Liver (tissue), 8 donors: ENCODE measurements at regions not wholly inside any gene's neighbourhood (a gene's known extent, or its start where the extent isn't known, plus 50 kb on each side); places are given as distances from the start of the nearest gene placed in this dataset.

Experiments used
- DNase-seq: peaks from one replicate; pipeline ENCODE4 v3.0.0-alpha.2; 2017; ENCODE audit warnings: low spot score
- H3K27ac ChIP-seq, 2 donors: one replicate each; pipeline ENCODE4 v1.7.0; 2013; ENCODE audit warnings: inconsistent platforms in 2 of 2, low read length in 2 of 2, control low read depth in 1 of 2, low read depth in 1 of 2, mild to moderate bottlenecking in 1 of 2
- H3K27me3 ChIP-seq, 4 donors: one replicate each; pipeline versions ENCODE4 v1.6.1 to v1.7.0; 2013; ENCODE audit warnings: low read length in 3 of 4, inconsistent platforms in 1 of 4, mild to moderate bottlenecking in 1 of 4, moderate library complexity in 1 of 4; ENCODE audit not compliant: control insufficient read depth in 4 of 4, insufficient read depth in 4 of 4
- H3K36me3 ChIP-seq, 4 donors: one replicate each; pipeline versions ENCODE4 v1.6.1 to v1.7.0; 2013; ENCODE audit warnings: low read length in 3 of 4, mild to moderate bottlenecking in 3 of 4, low read depth in 1 of 4, moderate library complexity in 1 of 4; ENCODE audit not compliant: control insufficient read depth in 4 of 4, insufficient read depth in 3 of 4
- H3K4me1 ChIP-seq, 4 donors: one replicate each; pipeline versions ENCODE4 v1.6.1 to v1.7.0; 2013; ENCODE audit warnings: low read length in 3 of 4, mild to moderate bottlenecking in 3 of 4, moderate library complexity in 1 of 4; ENCODE audit not compliant: control insufficient read depth in 4 of 4, insufficient read depth in 4 of 4
- H3K4me3 ChIP-seq, 3 donors: one replicate each; pipeline versions ENCODE4 v1.6.1 to v1.7.0; 2013; ENCODE audit warnings: low read length in 3 of 3, control low read depth in 1 of 3, low read depth in 1 of 3, mild to moderate bottlenecking in 1 of 3
- H3K9ac ChIP-seq, 2 donors: one replicate each; pipeline ENCODE4 v1.7.0; 2013; ENCODE audit warnings: low read length in 2 of 2, mild to moderate bottlenecking in 2 of 2, moderate library complexity in 2 of 2, control low read depth in 1 of 2, low read depth in 1 of 2
- H3K9me3 ChIP-seq, 4 donors: one replicate each; pipeline versions ENCODE4 v1.6.1 to v1.7.0; 2013; ENCODE audit warnings: low read length in 3 of 4; ENCODE audit not compliant: control insufficient read depth in 4 of 4
- EGR1 ChIP-seq, 2 donors: IDR thresholded peaks; 2 replicates each; pipeline ENCODE4 v1.6.1; 2016 to 2018; ENCODE audit warnings: antibody characterized with exemption in 2 of 2, low read depth in 2 of 2
- FOXA1 ChIP-seq: IDR thresholded peaks from 2 replicates; pipeline ENCODE4 v1.6.1; 2016; ENCODE audit warnings: antibody characterized with exemption
- FOXA2 ChIP-seq: IDR thresholded peaks from 2 replicates; pipeline ENCODE4 v1.6.1; 2016; ENCODE audit warnings: antibody characterized with exemption
- GABPA ChIP-seq, 2 donors: IDR thresholded peaks in 1 of 2; conservative IDR thresholded peaks in 1 of 2; 2 replicates each; pipeline ENCODE4 v1.6.1; 2016; ENCODE audit warnings: antibody characterized with exemption in 2 of 2, mild to moderate bottlenecking in 1 of 2, moderate library complexity in 1 of 2
- HNF4A ChIP-seq, 2 donors: conservative IDR thresholded peaks; 2 replicates each; pipeline ENCODE4 v1.6.1; 2016; ENCODE audit warnings: antibody characterized with exemption in 2 of 2, mild to moderate bottlenecking in 2 of 2
- HNF4G ChIP-seq: IDR thresholded peaks from 2 replicates; pipeline ENCODE4 v1.6.1; 2016; ENCODE audit warnings: antibody characterized with exemption
- JUND ChIP-seq, 2 donors: IDR thresholded peaks; 2 replicates each; pipeline ENCODE4 v1.6.1; 2016; ENCODE audit warnings: antibody characterized with exemption in 2 of 2
- NR2F2 ChIP-seq: IDR thresholded peaks from 2 replicates; pipeline ENCODE4 v1.6.1; 2016; ENCODE audit warnings: antibody characterized with exemption
- RAD21 ChIP-seq, 2 donors: IDR thresholded peaks; 2 replicates each; pipeline ENCODE4 v1.6.1; 2016; ENCODE audit warnings: antibody characterized with exemption in 2 of 2, mild to moderate bottlenecking in 2 of 2
- RXRA ChIP-seq, 2 donors: IDR thresholded peaks; 2 replicates each; pipeline ENCODE4 v1.6.1; 2017 to 2018; ENCODE audit warnings: antibody characterized with exemption in 2 of 2, mild to moderate bottlenecking in 1 of 2
- SP1 ChIP-seq: IDR thresholded peaks from 2 replicates; pipeline ENCODE4 v1.6.1; 2018; ENCODE audit warnings: antibody characterized with exemption, mild to moderate bottlenecking
- TAF1 ChIP-seq: conservative IDR thresholded peaks from 2 replicates; pipeline ENCODE4 v1.6.1; 2016; ENCODE audit warnings: antibody characterized with exemption, mild to moderate bottlenecking
- YY1 ChIP-seq: IDR thresholded peaks from 2 replicates; pipeline ENCODE4 v1.6.1; 2016; ENCODE audit warnings: antibody characterized with exemption, mild to moderate bottlenecking
- WGBS: extraction: QIAGEN DNeasy Blood & Tissue Kit; methylation state at CpG from one replicate; pipeline ENCODE4 v1.1.7; 2013; 5-methylcytosine and 5-hydroxymethylcytosine counted together
- TF ChIP-seq, protein P1 (sequence below): IDR thresholded peaks from 2 replicates; pipeline ENCODE4 v1.6.1; 2016; ENCODE audit warnings: antibody characterized with exemption
- TF ChIP-seq, protein P2 (sequence below): IDR thresholded peaks from 2 replicates; pipeline ENCODE4 v1.6.1; 2016; ENCODE audit warnings: antibody characterized with exemption
- TF ChIP-seq, protein P3 (sequence below): fragments of 150-350 bp; IDR thresholded peaks from 2 replicates; pipeline ENCODE4 v1.5.1; 2017; ENCODE audit warnings: improper control_type of control experiment, low read depth, low read length; ENCODE audit not compliant: missing input control
- TF ChIP-seq, protein P4 (sequence below): IDR thresholded peaks from 2 replicates; pipeline ENCODE4 v1.6.1; 2016; ENCODE audit warnings: antibody characterized with exemption
- TF ChIP-seq, protein P5 (sequence below): IDR thresholded peaks from 2 replicates; pipeline ENCODE4 v1.6.1; 2016; ENCODE audit warnings: antibody characterized with exemption, mild to moderate bottlenecking
- donor health status: healthy.
- donor health status: healthy.
- donor health status: healthy.
- donor health status: healthy.
- donor health status: healthy.

DNA sequence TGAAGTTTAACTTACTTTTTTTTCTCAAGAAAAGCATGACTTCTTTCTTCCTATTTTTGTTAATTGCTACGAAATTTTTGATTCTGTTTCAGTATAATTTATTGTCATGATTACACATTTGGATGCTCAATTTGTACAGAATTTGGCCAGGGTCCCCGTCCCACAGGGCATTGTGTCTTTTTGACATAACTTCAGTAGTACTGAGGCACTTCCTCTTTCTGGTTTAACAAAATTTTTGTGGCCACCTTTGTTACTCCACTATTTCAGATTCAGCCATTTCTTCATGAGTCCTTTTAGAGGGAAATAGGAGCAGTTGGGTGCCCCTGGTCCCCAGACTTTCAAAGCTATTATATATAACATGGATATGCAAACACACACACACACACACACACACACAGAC, 1248.7 kb downstream of the PCDH7 start (continued):
- TF ChIP-seq, protein P1, sequence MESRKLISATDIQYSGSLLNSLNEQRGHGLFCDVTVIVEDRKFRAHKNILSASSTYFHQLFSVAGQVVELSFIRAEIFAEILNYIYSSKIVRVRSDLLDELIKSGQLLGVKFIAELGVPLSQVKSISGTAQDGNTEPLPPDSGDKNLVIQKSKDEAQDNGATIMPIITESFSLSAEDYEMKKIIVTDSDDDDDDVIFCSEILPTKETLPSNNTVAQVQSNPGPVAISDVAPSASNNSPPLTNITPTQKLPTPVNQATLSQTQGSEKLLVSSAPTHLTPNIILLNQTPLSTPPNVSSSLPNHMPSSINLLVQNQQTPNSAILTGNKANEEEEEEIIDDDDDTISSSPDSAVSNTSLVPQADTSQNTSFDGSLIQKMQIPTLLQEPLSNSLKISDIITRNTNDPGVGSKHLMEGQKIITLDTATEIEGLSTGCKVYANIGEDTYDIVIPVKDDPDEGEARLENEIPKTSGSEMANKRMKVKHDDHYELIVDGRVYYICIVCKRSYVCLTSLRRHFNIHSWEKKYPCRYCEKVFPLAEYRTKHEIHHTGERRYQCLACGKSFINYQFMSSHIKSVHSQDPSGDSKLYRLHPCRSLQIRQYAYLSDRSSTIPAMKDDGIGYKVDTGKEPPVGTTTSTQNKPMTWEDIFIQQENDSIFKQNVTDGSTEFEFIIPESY, result no peak
- TF ChIP-seq GABPA (IDR thresholded peaks at IDR 0.05 in 1 of 2, conservative IDR thresholded peaks at IDR 0.05 in 1 of 2) (no peak), RXRA (IDR thresholded peaks at IDR 0.05) (no peak), FOXA1 (no peak), TAF1 (no peak)
- TF ChIP-seq, protein P2, sequence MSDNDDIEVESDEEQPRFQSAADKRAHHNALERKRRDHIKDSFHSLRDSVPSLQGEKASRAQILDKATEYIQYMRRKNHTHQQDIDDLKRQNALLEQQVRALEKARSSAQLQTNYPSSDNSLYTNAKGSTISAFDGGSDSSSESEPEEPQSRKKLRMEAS, result no peak

DNA sequence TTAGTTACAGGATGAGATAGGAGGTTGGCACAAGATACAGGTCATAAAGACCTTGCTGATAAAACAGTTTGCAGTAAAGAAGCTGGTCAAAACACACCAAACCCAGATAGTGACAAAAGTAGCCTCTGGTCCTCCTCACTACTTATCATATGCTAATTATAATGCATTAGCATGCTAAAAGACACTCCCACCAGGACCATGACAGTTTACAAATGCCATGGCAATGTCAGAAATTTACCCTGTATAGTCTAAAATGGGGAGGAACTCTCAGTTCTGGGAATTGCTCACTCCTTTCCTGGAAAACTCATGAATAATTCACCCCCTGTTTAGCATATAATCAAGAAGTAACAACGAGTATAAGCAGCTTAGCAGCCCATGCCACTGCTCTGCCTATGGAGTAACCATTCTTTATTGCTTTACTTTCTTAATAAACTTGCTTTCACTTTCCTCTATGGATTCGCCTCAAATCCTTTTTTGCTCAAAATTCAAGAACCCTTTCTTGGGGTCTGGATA, 1254.4 kb downstream of the PCDH7 start:
- Histone ChIP-seq H3K9ac (no peak overlapping the region), H3K27me3 (no peaks in the 10 kb centered on the region), H3K36me3 (no peaks in the 10 kb centered on the region), H3K9me3 (no peaks in the 10 kb centered on the region), H3K4me3 (no peak overlapping the region), H3K27ac (no peak overlapping the region), H3K4me1 (no peaks in the 10 kb centered on the region)
- TF ChIP-seq HNF4G, result no peak
- TF ChIP-seq, protein P3, sequence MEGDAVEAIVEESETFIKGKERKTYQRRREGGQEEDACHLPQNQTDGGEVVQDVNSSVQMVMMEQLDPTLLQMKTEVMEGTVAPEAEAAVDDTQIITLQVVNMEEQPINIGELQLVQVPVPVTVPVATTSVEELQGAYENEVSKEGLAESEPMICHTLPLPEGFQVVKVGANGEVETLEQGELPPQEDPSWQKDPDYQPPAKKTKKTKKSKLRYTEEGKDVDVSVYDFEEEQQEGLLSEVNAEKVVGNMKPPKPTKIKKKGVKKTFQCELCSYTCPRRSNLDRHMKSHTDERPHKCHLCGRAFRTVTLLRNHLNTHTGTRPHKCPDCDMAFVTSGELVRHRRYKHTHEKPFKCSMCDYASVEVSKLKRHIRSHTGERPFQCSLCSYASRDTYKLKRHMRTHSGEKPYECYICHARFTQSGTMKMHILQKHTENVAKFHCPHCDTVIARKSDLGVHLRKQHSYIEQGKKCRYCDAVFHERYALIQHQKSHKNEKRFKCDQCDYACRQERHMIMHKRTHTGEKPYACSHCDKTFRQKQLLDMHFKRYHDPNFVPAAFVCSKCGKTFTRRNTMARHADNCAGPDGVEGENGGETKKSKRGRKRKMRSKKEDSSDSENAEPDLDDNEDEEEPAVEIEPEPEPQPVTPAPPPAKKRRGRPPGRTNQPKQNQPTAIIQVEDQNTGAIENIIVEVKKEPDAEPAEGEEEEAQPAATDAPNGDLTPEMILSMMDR, result no peak
- TF ChIP-seq, protein P2, result no peak
- no peak for TF ChIP-seq RXRA (IDR thresholded peaks at IDR 0.05)
- TF ChIP-seq GABPA (IDR thresholded peaks at IDR 0.05 in 1 of 2, conservative IDR thresholded peaks at IDR 0.05 in 1 of 2), result no peak
- TF ChIP-seq, protein P4, sequence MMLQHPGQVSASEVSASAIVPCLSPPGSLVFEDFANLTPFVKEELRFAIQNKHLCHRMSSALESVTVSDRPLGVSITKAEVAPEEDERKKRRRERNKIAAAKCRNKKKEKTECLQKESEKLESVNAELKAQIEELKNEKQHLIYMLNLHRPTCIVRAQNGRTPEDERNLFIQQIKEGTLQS, result no peak
- TF ChIP-seq JUND (IDR thresholded peaks at IDR 0.05), result no peak
- no peak for TF ChIP-seq TAF1
- TF ChIP-seq, protein P1, result no peak
- TF ChIP-seq RAD21 (IDR thresholded peaks at IDR 0.05), result no peak
- no peak for TF ChIP-seq FOXA2
- no peak for TF ChIP-seq EGR1 (IDR thresholded peaks at IDR 0.05; ENCODE audit: low read depth in 2 of 2)
- TF ChIP-seq NR2F2, result no peak
- no peak for TF ChIP-seq YY1
- no peak for TF ChIP-seq HNF4A (conservative IDR thresholded peaks at IDR 0.05)
- no peak for TF ChIP-seq SP1
- no peak for TF ChIP-seq FOXA1
- TF ChIP-seq, protein P5, sequence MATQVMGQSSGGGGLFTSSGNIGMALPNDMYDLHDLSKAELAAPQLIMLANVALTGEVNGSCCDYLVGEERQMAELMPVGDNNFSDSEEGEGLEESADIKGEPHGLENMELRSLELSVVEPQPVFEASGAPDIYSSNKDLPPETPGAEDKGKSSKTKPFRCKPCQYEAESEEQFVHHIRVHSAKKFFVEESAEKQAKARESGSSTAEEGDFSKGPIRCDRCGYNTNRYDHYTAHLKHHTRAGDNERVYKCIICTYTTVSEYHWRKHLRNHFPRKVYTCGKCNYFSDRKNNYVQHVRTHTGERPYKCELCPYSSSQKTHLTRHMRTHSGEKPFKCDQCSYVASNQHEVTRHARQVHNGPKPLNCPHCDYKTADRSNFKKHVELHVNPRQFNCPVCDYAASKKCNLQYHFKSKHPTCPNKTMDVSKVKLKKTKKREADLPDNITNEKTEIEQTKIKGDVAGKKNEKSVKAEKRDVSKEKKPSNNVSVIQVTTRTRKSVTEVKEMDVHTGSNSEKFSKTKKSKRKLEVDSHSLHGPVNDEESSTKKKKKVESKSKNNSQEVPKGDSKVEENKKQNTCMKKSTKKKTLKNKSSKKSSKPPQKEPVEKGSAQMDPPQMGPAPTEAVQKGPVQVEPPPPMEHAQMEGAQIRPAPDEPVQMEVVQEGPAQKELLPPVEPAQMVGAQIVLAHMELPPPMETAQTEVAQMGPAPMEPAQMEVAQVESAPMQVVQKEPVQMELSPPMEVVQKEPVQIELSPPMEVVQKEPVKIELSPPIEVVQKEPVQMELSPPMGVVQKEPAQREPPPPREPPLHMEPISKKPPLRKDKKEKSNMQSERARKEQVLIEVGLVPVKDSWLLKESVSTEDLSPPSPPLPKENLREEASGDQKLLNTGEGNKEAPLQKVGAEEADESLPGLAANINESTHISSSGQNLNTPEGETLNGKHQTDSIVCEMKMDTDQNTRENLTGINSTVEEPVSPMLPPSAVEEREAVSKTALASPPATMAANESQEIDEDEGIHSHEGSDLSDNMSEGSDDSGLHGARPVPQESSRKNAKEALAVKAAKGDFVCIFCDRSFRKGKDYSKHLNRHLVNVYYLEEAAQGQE, result no peak
- DNase-seq, result no peak
- 54% methylated on average over 2 of the region's 2 CpGs for WGBS
